ENCODE measurements at regions not wholly inside any gene's neighbourhood (a gene's known extent, or its start where the extent isn't known, plus 50 kb on each side); places are given as distances from the start of the nearest gene placed in this dataset.

- intact Hi-C loops (cut with DNase I) = no loop called here
- Histone ChIP-seq H3K4me1 (no peaks in the 10 kb centered on the region), H3K4me3 (no peak overlapping the region), H3K9me3 (no peaks in the 10 kb centered on the region), H3K36me3 (no peaks in the 10 kb centered on the region), H3K27ac (no peak overlapping the region), H3K27me3 (ENCODE audit: low read depth) (no peaks in the 10 kb centered on the region)
- ATAC-seq = peak; percentile 78 to 80
- TF ChIP-seq, protein P1, sequence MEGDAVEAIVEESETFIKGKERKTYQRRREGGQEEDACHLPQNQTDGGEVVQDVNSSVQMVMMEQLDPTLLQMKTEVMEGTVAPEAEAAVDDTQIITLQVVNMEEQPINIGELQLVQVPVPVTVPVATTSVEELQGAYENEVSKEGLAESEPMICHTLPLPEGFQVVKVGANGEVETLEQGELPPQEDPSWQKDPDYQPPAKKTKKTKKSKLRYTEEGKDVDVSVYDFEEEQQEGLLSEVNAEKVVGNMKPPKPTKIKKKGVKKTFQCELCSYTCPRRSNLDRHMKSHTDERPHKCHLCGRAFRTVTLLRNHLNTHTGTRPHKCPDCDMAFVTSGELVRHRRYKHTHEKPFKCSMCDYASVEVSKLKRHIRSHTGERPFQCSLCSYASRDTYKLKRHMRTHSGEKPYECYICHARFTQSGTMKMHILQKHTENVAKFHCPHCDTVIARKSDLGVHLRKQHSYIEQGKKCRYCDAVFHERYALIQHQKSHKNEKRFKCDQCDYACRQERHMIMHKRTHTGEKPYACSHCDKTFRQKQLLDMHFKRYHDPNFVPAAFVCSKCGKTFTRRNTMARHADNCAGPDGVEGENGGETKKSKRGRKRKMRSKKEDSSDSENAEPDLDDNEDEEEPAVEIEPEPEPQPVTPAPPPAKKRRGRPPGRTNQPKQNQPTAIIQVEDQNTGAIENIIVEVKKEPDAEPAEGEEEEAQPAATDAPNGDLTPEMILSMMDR (IDR thresholded peaks at IDR 0.05) = peak; percentile 49
- DNase-seq = no peak
These were observed 1638.3 kb downstream of the MRPL39 start for GRCh38 chr21:23968722-23969647.

DNA sequence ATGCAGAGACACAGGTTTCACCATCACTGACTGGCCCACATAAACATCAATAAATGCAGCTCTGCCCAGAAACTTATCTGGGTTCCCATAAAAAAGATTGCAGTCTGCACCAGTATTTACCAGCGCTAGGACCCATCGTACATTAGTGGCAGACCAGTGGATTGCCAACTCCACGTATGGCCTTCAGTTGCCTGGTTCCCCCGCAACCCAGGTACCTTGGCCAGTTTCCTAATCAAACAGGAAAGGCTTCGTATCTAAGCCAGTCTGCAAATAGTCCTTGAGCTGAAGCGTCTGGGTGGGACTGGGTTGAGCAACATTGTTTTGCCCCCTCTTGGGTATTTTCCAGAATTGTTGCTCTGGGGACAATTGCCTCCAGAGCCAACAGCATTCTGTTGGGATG, 1639.3 kb downstream of the MRPL39 start:
- H3K27me3 ChIP-seq (ENCODE audit: low read depth) = no peaks in the 10 kb centered on the region
- H3K4me1 ChIP-seq = no peaks in the 10 kb centered on the region
- no peaks in the 10 kb centered on the region for H3K9me3 ChIP-seq
- TF ChIP-seq, protein P1 (IDR thresholded peaks at IDR 0.05) = no peak
- H3K4me3 ChIP-seq = no peak overlapping the region
- H3K36me3 ChIP-seq = no peaks in the 10 kb centered on the region
- intact Hi-C loops (cut with DNase I) = no loop called here
- ATAC-seq (peak; percentile 15 to 20), DNase-seq (no peak)
- H3K27ac ChIP-seq = no peak overlapping the region

DNA sequence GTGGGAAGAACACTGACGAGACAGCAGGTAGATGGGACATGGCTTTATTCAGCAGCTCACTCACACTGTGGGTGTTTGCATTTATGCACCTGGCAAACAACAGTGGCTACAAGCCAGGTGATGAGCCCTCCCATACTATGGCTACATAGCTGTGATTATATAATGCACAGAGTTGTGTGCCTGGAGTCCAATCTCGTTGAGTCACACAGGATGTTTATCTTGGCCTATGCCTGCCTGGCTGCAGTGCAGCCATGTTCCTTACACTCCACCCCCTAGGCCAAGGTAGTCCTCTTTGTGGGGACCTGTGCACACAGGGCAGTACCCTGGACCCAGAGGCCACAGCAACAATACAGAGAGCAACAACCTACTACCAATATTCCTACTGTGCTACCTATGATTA, 1643.8 kb downstream of the MRPL39 start:
- TF ChIP-seq, protein P1 (IDR thresholded peaks at IDR 0.05) = no peak

GRCh38 chr21:23960769-23961168, 1646.5 kb downstream of the MRPL39 start:
- no peaks in the 10 kb centered on the region for H3K4me1 ChIP-seq
- no peaks in the 10 kb centered on the region for H3K36me3 ChIP-seq
- H3K4me3 ChIP-seq = no peak overlapping the region
- DNase-seq (no peak), ATAC-seq (no peak)
- no peaks in the 10 kb centered on the region for H3K9me3 ChIP-seq
- TF ChIP-seq, protein P1 (IDR thresholded peaks at IDR 0.05) = no peak
- no peak overlapping the region for H3K27ac ChIP-seq
- intact Hi-C loops (cut with DNase I) = no loop called here
- H3K27me3 ChIP-seq (ENCODE audit: low read depth) = no peaks in the 10 kb centered on the region

More for the DNA sequence above, 1643.8 kb downstream of the MRPL39 start:
- Histone ChIP-seq H3K27ac (no peak overlapping the region), H3K4me1 (no peaks in the 10 kb centered on the region), H3K27me3 (ENCODE audit: low read depth) (no peaks in the 10 kb centered on the region), H3K36me3 (no peaks in the 10 kb centered on the region), H3K4me3 (no peak overlapping the region), H3K9me3 (no peaks in the 10 kb centered on the region)
- DNase-seq = no peak
- intact Hi-C loops (cut with DNase I) = no loop called here
- no peak for ATAC-seq

DNA sequence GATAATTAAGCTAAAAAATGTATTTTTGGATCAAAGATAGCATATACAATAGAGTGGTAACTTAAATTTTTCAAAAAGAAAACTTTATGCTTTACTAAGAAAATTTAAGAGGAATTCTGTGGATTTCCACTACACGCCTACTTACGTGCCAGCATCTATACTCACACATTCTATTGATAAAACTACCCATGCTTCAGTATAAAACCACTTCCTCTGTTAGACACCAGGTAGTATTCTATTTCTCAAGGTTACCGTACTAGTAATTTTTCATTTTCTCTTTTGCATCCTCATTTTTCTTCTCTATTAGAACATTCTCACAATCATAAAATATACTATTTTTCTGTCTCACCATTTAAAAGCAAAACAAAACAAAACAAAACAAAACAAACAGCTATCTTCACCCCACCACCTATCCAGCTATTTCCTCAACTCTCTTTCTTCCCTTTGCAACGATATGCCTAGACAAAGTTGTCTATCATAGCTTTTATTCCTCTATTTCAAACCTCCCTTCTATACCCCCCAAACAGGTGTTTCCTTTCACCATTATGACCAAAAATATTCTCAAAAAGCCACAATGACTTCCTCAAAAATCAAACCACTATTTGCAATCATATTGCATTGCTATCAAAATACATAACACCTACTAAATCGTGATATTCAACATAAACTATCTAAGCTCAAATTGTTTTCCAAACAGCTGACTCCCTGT, 1652.0 kb downstream of the MRPL39 start:
- Histone ChIP-seq H3K9me3 (no peaks in the 10 kb centered on the region), H3K4me3 (no peak overlapping the region), H3K27me3 (ENCODE audit: low read depth) (no peaks in the 10 kb centered on the region), H3K36me3 (no peaks in the 10 kb centered on the region), H3K27ac (no peak overlapping the region), H3K4me1 (no peaks in the 10 kb centered on the region)
- TF ChIP-seq, protein P1 (IDR thresholded peaks at IDR 0.05) = no peak
- ATAC-seq = no peak
- intact Hi-C loops (cut with DNase I) = no loop called here
- DNase-seq = no peak
